ENCODE measurements at regions not wholly inside any gene's neighbourhood (a gene's known extent, or its start where the extent isn't known, plus 50 kb on each side); places are given as distances from the start of the nearest gene placed in this dataset.

- no peak for DNase-seq
- Histone ChIP-seq H3K27ac (ENCODE audit: low read length) (no peak overlapping the region), H3K36me3 (ENCODE audit: control insufficient read depth, insufficient read depth, low read length) (no peaks in the 10 kb centered on the region), H3K27me3 (ENCODE audit: control insufficient read depth, insufficient read depth, low read length) (no peaks in the 10 kb centered on the region), H3K4me1 (ENCODE audit: control insufficient read depth, insufficient read depth, low read length) (no peaks in the 10 kb centered on the region), H3K4me3 (ENCODE audit: low read length) (no peak overlapping the region), H3K9me3 (ENCODE audit: control insufficient read depth, low read depth, low read length) (no peaks in the 10 kb centered on the region)
- WGBS (ENCODE audit: insufficient coverage, low lambda C conversion rate), result no CpG with 5 or more reads among the region's 1 CpG
Observed at GRCh38 chr3:182303169-182303568, 490.1 kb upstream of the ATP11B start.

- Histone ChIP-seq H3K27ac (ENCODE audit: low read length) (no peak overlapping the region), H3K36me3 (ENCODE audit: control insufficient read depth, insufficient read depth, low read length) (no peaks in the 10 kb centered on the region), H3K9me3 (ENCODE audit: control insufficient read depth, low read depth, low read length) (no peaks in the 10 kb centered on the region), H3K4me3 (ENCODE audit: low read length) (no peak overlapping the region), H3K27me3 (ENCODE audit: control insufficient read depth, insufficient read depth, low read length) (no peaks in the 10 kb centered on the region), H3K4me1 (ENCODE audit: control insufficient read depth, insufficient read depth, low read length) (peaks cover 2% of the 10 kb centered on the region)
- DNase-seq, result no peak
- 100% methylated on average over 1 of the region's 6 CpGs for WGBS (ENCODE audit: insufficient coverage, low lambda C conversion rate)
Observed at GRCh38 chr3:182305881-182306665, 487.2 kb upstream of the ATP11B start.

GRCh38 chr3:182308328-182308727 lies 485.0 kb upstream of the ATP11B start:
- no CpG with 5 or more reads among the region's 1 CpG for WGBS (ENCODE audit: insufficient coverage, low lambda C conversion rate)
- peaks cover 2% of the 10 kb centered on the region for H3K4me1 ChIP-seq (ENCODE audit: control insufficient read depth, insufficient read depth, low read length)
- no peaks in the 10 kb centered on the region for H3K27me3 ChIP-seq (ENCODE audit: control insufficient read depth, insufficient read depth, low read length)
- no peaks in the 10 kb centered on the region for H3K9me3 ChIP-seq (ENCODE audit: control insufficient read depth, low read depth, low read length)
- no peak overlapping the region for H3K4me3 ChIP-seq (ENCODE audit: low read length)
- no peaks in the 10 kb centered on the region for H3K36me3 ChIP-seq (ENCODE audit: control insufficient read depth, insufficient read depth, low read length)
- H3K27ac ChIP-seq (ENCODE audit: low read length), result no peak overlapping the region
- no peak for DNase-seq

- Histone ChIP-seq H3K4me3 (ENCODE audit: low read length) (no peak overlapping the region), H3K36me3 (ENCODE audit: control insufficient read depth, insufficient read depth, low read length) (no peaks in the 10 kb centered on the region), H3K9me3 (ENCODE audit: control insufficient read depth, low read depth, low read length) (no peaks in the 10 kb centered on the region), H3K27ac (ENCODE audit: low read length) (peak overlapping the region; percentile 54), H3K27me3 (ENCODE audit: control insufficient read depth, insufficient read depth, low read length) (no peaks in the 10 kb centered on the region), H3K4me1 (ENCODE audit: control insufficient read depth, insufficient read depth, low read length) (peaks cover 2% of the 10 kb centered on the region)
- DNase-seq, result peak; percentile 56 to 84
- WGBS (ENCODE audit: insufficient coverage, low lambda C conversion rate), result no CpG with 5 or more reads among the region's 2 CpGs
Observed at GRCh38 chr3:182309120-182309519, 484.2 kb upstream of the ATP11B start.

GRCh38 chr3:182315313-182315712 lies 478.0 kb upstream of the ATP11B start:
- Histone ChIP-seq H3K9me3 (ENCODE audit: control insufficient read depth, low read depth, low read length) (peaks cover 9% of the 10 kb centered on the region), H3K27me3 (ENCODE audit: control insufficient read depth, insufficient read depth, low read length) (no peaks in the 10 kb centered on the region), H3K36me3 (ENCODE audit: control insufficient read depth, insufficient read depth, low read length) (no peaks in the 10 kb centered on the region), H3K27ac (ENCODE audit: low read length) (no peak overlapping the region), H3K4me3 (ENCODE audit: low read length) (no peak overlapping the region), H3K4me1 (ENCODE audit: control insufficient read depth, insufficient read depth, low read length) (no peaks in the 10 kb centered on the region)
- no CpG with 5 or more reads among the region's 5 CpGs for WGBS (ENCODE audit: insufficient coverage, low lambda C conversion rate)
- DNase-seq, result no peak

- WGBS (ENCODE audit: insufficient coverage, low lambda C conversion rate), result no CpG with 5 or more reads among the region's 1 CpG
- Histone ChIP-seq H3K4me3 (ENCODE audit: low read length) (no peak overlapping the region), H3K36me3 (ENCODE audit: control insufficient read depth, insufficient read depth, low read length) (no peaks in the 10 kb centered on the region), H3K9me3 (ENCODE audit: control insufficient read depth, low read depth, low read length) (peaks cover 8% of the 10 kb centered on the region), H3K4me1 (ENCODE audit: control insufficient read depth, insufficient read depth, low read length) (no peaks in the 10 kb centered on the region), H3K27me3 (ENCODE audit: control insufficient read depth, insufficient read depth, low read length) (no peaks in the 10 kb centered on the region), H3K27ac (ENCODE audit: low read length) (no peak overlapping the region)
- no peak for DNase-seq
Observed at GRCh38 chr3:182323126-182323700, 470.1 kb upstream of the ATP11B start.

- Histone ChIP-seq H3K4me1 (ENCODE audit: control insufficient read depth, insufficient read depth, low read length) (no peaks in the 10 kb centered on the region), H3K27ac (ENCODE audit: low read length) (no peak overlapping the region), H3K36me3 (ENCODE audit: control insufficient read depth, insufficient read depth, low read length) (no peaks in the 10 kb centered on the region), H3K27me3 (ENCODE audit: control insufficient read depth, insufficient read depth, low read length) (no peaks in the 10 kb centered on the region), H3K9me3 (ENCODE audit: control insufficient read depth, low read depth, low read length) (peaks cover 8% of the 10 kb centered on the region), H3K4me3 (ENCODE audit: low read length) (no peak overlapping the region)
- WGBS (ENCODE audit: insufficient coverage, low lambda C conversion rate), result 83% methylated on average over 1 of the region's 1 CpG
- no peak for DNase-seq
Observed at GRCh38 chr3:182323898-182324297, 469.4 kb upstream of the ATP11B start.

GRCh38 chr3:182325213-182325950 lies 467.9 kb upstream of the ATP11B start:
- H3K27me3 ChIP-seq (ENCODE audit: control insufficient read depth, insufficient read depth, low read length), result no peaks in the 10 kb centered on the region
- peaks cover under 1% of the 10 kb centered on the region for H3K9me3 ChIP-seq (ENCODE audit: control insufficient read depth, low read depth, low read length)
- no peaks in the 10 kb centered on the region for H3K36me3 ChIP-seq (ENCODE audit: control insufficient read depth, insufficient read depth, low read length)
- no CpG with 5 or more reads among the region's 10 CpGs for WGBS (ENCODE audit: insufficient coverage, low lambda C conversion rate)
- DNase-seq, result no peak
- no peak overlapping the region for H3K4me3 ChIP-seq (ENCODE audit: low read length)
- no peak overlapping the region for H3K27ac ChIP-seq (ENCODE audit: low read length)
- H3K4me1 ChIP-seq (ENCODE audit: control insufficient read depth, insufficient read depth, low read length), result no peaks in the 10 kb centered on the region

GRCh38 chr3:182327196-182327681 lies 466.1 kb upstream of the ATP11B start:
- no CpG with 5 or more reads among the region's 10 CpGs for WGBS (ENCODE audit: insufficient coverage, low lambda C conversion rate)
- Histone ChIP-seq H3K4me3 (ENCODE audit: low read length) (no peak overlapping the region), H3K4me1 (ENCODE audit: control insufficient read depth, insufficient read depth, low read length) (no peaks in the 10 kb centered on the region), H3K36me3 (ENCODE audit: control insufficient read depth, insufficient read depth, low read length) (no peaks in the 10 kb centered on the region), H3K27ac (ENCODE audit: low read length) (no peak overlapping the region), H3K27me3 (ENCODE audit: control insufficient read depth, insufficient read depth, low read length) (no peaks in the 10 kb centered on the region), H3K9me3 (ENCODE audit: control insufficient read depth, low read depth, low read length) (no peaks in the 10 kb centered on the region)
- DNase-seq, result peak in 1 of 2 donors; percentile 7

GRCh38 chr3:182330646-182331045 lies 462.7 kb upstream of the ATP11B start:
- H3K36me3 ChIP-seq (ENCODE audit: control insufficient read depth, insufficient read depth, low read length), result no peaks in the 10 kb centered on the region
- no peak for DNase-seq
- H3K27me3 ChIP-seq (ENCODE audit: control insufficient read depth, insufficient read depth, low read length), result no peaks in the 10 kb centered on the region
- no peak overlapping the region for H3K4me3 ChIP-seq (ENCODE audit: low read length)
- no peaks in the 10 kb centered on the region for H3K4me1 ChIP-seq (ENCODE audit: control insufficient read depth, insufficient read depth, low read length)
- H3K27ac ChIP-seq (ENCODE audit: low read length), result no peak overlapping the region
- H3K9me3 ChIP-seq (ENCODE audit: control insufficient read depth, low read depth, low read length), result no peaks in the 10 kb centered on the region
